HCT116 (cell line): ENCODE measurements at regions not wholly inside any gene's neighbourhood (a gene's known extent, or its start where the extent isn't known, plus 50 kb on each side); places are given as distances from the start of the nearest gene placed in this dataset.

ENCODE experiments used
- ATAC-seq: fragments of 200-7000 bp; cut with Tn5 transposase; 2 replicates; pipeline ENCODE4 v1.9.1; 2020; ENCODE audit warnings: mild to moderate bottlenecking, moderate library complexity
- BruUV-seq: library from RNA; stranded (reverse); fragments of 400-500 nt; replicated peaks from 2 replicates; lab custom pipeline; 2021; lab: Mats Ljungman, UMichigan
- CTCF ChIA-PET: fragments of 300-600 bp; sonication (Branson Sonifier 250); formaldehyde crosslinking; loops from one replicate; lab custom pipeline; 2021; ENCODE audit warnings: antibody characterized with exemption; lab: Charles Lee
- POLR2A ChIA-PET: fragments of 300-600, 350-600 bp; sonication (Branson Sonifier 250); formaldehyde crosslinking; loops from one replicate; lab custom pipeline; 2021; ENCODE audit warnings: antibody characterized with exemption; lab: Charles Lee
- RAD21 ChIA-PET, 2 experiments: fragments of 300-600 bp; sonication (Branson Sonifier 250); formaldehyde crosslinking; loops; one replicate each; lab custom pipeline; 2023; ENCODE audit warnings: low total read pairs in 2 of 2; ENCODE audit not compliant: uncharacterized antibody in 2 of 2, unreplicated experiment in 2 of 2, low non-redundant PET in 1 of 2; lab: Charles Lee
- DNase-seq: peaks from one replicate; pipeline ENCODE4 v3.0.0-alpha.2; 2010; ENCODE audit warnings: low read depth, low spot score
- H2AFZ ChIP-seq: fragments of 200-600 bp; shearing (Covaris generic), sonication (generic); 2 replicates; pipeline ENCODE4 v1.6.1; 2017; ENCODE audit warnings: low read depth, mixed run types, mixed read lengths, antibody characterized with exemption, low read length; ENCODE audit not compliant: poor library complexity, severe bottlenecking
- H3K27ac ChIP-seq: 2 replicates; pipeline ENCODE4 v1.5.1; 2012; ENCODE audit warnings: low read depth, low read length
- H3K27me3 ChIP-seq: fragments of 200-600 bp; sonication (generic); 2 replicates; pipeline ENCODE4 v1.6.1; 2016; ENCODE audit warnings: mixed run types, low read length, mixed read lengths; ENCODE audit not compliant: insufficient read depth
- H3K36me3 ChIP-seq, 2 experiments: fragments of 200-500 bp in 1 of 2; fragments of 200-600 bp in 1 of 2; sonication (Bioruptor generic) in 1 of 2; sonication (generic) in 1 of 2; 2 replicates each; pipeline versions ENCODE4 v1.5.1 to v1.6.1; 2014 to 2016; ENCODE audit warnings: low read length in 2 of 2, inconsistent platforms in 1 of 2, mixed read lengths in 1 of 2, mixed run types in 1 of 2; ENCODE audit not compliant: insufficient read depth in 2 of 2, control insufficient read depth in 1 of 2
- H3K4me1 ChIP-seq, 2 experiments: fragments of 200-600 bp in 1 of 2; sonication (generic) in 1 of 2; 2 replicates each; pipeline versions ENCODE4 v1.5.1 to v1.6.1; 2012 to 2017; ENCODE audit warnings: low read length in 2 of 2, inconsistent platforms in 1 of 2, mild to moderate bottlenecking in 1 of 2, mixed read lengths in 1 of 2, mixed run types in 1 of 2, moderate library complexity in 1 of 2; ENCODE audit not compliant: insufficient read depth in 2 of 2, control insufficient read depth in 1 of 2
- H3K4me2 ChIP-seq: fragments of 200-600 bp; sonication (generic); 2 replicates; pipeline ENCODE4 v1.6.1; 2017; ENCODE audit warnings: mixed run types, low read length, mixed read lengths
- H3K4me3 ChIP-seq, 2 experiments: fragments of 200-600 bp in 1 of 2; sonication (generic) in 1 of 2; replicated peaks in 1 of 2; 2 replicates each; pipeline ENCODE4 v1.5.1; 2011 to 2016; ENCODE audit warnings: low read length in 2 of 2, control low read depth in 1 of 2, low read depth in 1 of 2, mild to moderate bottlenecking in 1 of 2, mixed read lengths in 1 of 2, mixed run types in 1 of 2
- H3K79me2 ChIP-seq: fragments of 200-600 bp; sonication (generic); 2 replicates; pipeline ENCODE4 v1.6.1; 2017; ENCODE audit warnings: mild to moderate bottlenecking, mixed run types, low read length, moderate library complexity, mixed read lengths; ENCODE audit not compliant: insufficient read depth
- H3K9ac ChIP-seq: fragments of 200-600 bp; sonication (generic); 2 replicates; pipeline ENCODE4 v1.6.1; 2016; ENCODE audit warnings: low read length, mixed read lengths
- H3K9me2 ChIP-seq: fragments of 200-600 bp; sonication (generic), shearing (Covaris generic); 2 replicates; pipeline ENCODE4 v1.6.1; 2017; ENCODE audit warnings: mixed run types, mild to moderate bottlenecking, moderate library complexity; ENCODE audit not compliant: insufficient read depth
- H3K9me3 ChIP-seq, 2 experiments: fragments of 200-500 bp in 1 of 2; fragments of 200-600 bp in 1 of 2; sonication (Bioruptor generic) in 1 of 2; sonication (generic) in 1 of 2; 2 replicates each; pipeline ENCODE4 v1.6.1; 2014 to 2017; ENCODE audit warnings: low read length in 2 of 2, mixed read lengths in 2 of 2, inconsistent platforms in 1 of 2, low read depth in 1 of 2, mild to moderate bottlenecking in 1 of 2, mixed run types in 1 of 2, moderate library complexity in 1 of 2; ENCODE audit not compliant: control insufficient read depth in 1 of 2, insufficient read depth in 1 of 2
- H4K20me1 ChIP-seq: fragments of 200-600 bp; sonication (generic), shearing (Covaris generic); 2 replicates; pipeline ENCODE4 v1.6.1; 2017; ENCODE audit warnings: mixed run types, mild to moderate bottlenecking, moderate library complexity; ENCODE audit not compliant: insufficient read depth
- ATF3 ChIP-seq: IDR thresholded peaks from 2 replicates; pipeline ENCODE4 v1.6.1; 2012
- CBX3 ChIP-seq: IDR thresholded peaks from 2 replicates; pipeline ENCODE4 v1.6.1; 2012; ENCODE audit warnings: low read depth
- CEBPB ChIP-seq: IDR thresholded peaks from 2 replicates; pipeline ENCODE4 v1.6.1; 2012; ENCODE audit warnings: low read depth
- CTCF ChIP-seq, 3 experiments: fragments of 200-600 bp in 1 of 3; sonication (generic) in 1 of 3; IDR thresholded peaks in 2 of 3; conservative IDR thresholded peaks in 1 of 3; 2 replicates each; pipeline ENCODE4 v1.5.1; 2012 to 2017; ENCODE audit warnings: low read depth in 2 of 3, low read length in 2 of 3, antibody characterized with exemption in 1 of 3, borderline replicate concordance in 1 of 3, control low read depth in 1 of 3, mild to moderate bottlenecking in 1 of 3, mixed read lengths in 1 of 3, mixed run types in 1 of 3, moderate library complexity in 1 of 3; ENCODE audit not compliant: insufficient read depth in 1 of 3
- EGR1 ChIP-seq: IDR thresholded peaks from 2 replicates; pipeline ENCODE4 v1.6.1; 2012; ENCODE audit warnings: low read depth
- ELF1 ChIP-seq: IDR thresholded peaks from 2 replicates; pipeline ENCODE4 v1.6.1; 2012; ENCODE audit warnings: low read depth, borderline replicate concordance
- EZH2phosphoT487 ChIP-seq: fragments of 200-600 bp; IDR thresholded peaks from 2 replicates; pipeline ENCODE4 v1.6.1; 2018; ENCODE audit warnings: antibody characterized with exemption, borderline replicate concordance
- JUND ChIP-seq: IDR thresholded peaks from 2 replicates; pipeline ENCODE4 v1.6.1; 2012
- POLR2AphosphoS5 ChIP-seq: IDR thresholded peaks from 2 replicates; pipeline ENCODE4 v1.6.1; 2011; ENCODE audit warnings: mild to moderate bottlenecking, low read depth, low read length, moderate library complexity
- RAD21 ChIP-seq: IDR thresholded peaks from 2 replicates; pipeline ENCODE4 v1.6.1; 2012; ENCODE audit warnings: low read depth, mild to moderate bottlenecking
- SIN3A ChIP-seq: IDR thresholded peaks from 2 replicates; pipeline ENCODE4 v1.6.1; 2012; ENCODE audit warnings: low read depth
- SP1 ChIP-seq: IDR thresholded peaks from 2 replicates; pipeline ENCODE4 v1.6.1; 2012; ENCODE audit warnings: low read depth
- SRF ChIP-seq: IDR thresholded peaks from 2 replicates; pipeline ENCODE4 v1.6.1; 2012; ENCODE audit warnings: low read depth
- YY1 ChIP-seq: IDR thresholded peaks from 2 replicates; pipeline ENCODE4 v1.6.1; 2011; ENCODE audit warnings: low read length, low read depth, moderate library complexity, mild to moderate bottlenecking; ENCODE audit not compliant: insufficient replicate concordance; ENCODE audit errors: extremely low read depth
- ZBTB33 ChIP-seq: IDR thresholded peaks from 2 replicates; pipeline ENCODE4 v1.6.1; 2011; ENCODE audit warnings: mild to moderate bottlenecking, low read length, moderate library complexity; ENCODE audit not compliant: insufficient replicate concordance; ENCODE audit errors: extremely low read depth
- ZFX ChIP-seq: fragments of 450-650 bp; IDR thresholded peaks from 2 replicates; pipeline ENCODE4 v1.6.1; 2017
- ZNF274 ChIP-seq: fragments of 200-500 bp; sonication (Bioruptor generic); IDR thresholded peaks from 2 replicates; pipeline ENCODE4 v1.6.1; 2014; ENCODE audit warnings: mild to moderate bottlenecking, low read depth, low read length, inconsistent platforms
- intact Hi-C: fragments of 100-400 bp; cut with micrococcal nuclease; formaldehyde crosslinking; loops from 2 replicates; pipeline ENCODE4 v1.10.0; 2022

DNA sequence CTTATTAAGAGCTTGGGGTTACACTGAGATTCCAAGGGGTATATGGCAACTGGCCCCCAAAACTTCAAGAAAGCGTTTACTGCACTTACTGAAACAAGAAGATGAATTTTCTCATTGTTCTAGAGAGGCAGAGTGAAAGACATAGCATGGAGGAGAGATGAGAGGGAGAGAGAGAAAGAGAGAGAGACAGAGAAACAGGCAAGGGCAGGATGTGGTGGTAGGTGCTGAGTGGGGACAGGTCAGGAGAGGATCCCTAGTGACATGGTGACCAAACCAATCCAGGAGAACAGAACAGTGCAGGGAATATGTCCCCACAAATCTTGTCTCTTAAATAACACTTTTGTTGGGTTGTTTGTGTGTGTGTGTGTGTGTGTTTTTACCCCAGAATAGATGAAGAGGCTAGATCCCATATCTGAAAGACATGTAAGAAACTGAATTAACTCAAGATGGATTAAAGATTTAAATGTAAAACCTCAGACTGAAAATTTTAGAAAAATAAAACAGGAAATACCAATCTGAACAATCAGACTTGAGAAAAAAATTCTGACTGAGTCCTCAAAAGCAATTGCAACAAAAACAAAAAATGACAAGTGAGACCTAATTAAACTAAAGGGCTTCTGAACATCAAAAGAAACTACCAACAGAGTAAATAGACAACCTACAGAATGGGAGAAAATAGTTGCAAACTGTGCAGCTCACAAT is 202.2 kb downstream of the QDPR start:
- ATAC-seq (no peak), DNase-seq (no peak)
- RAD21 ChIA-PET = no interaction called here
- Histone ChIP-seq H3K9me2 (no peaks in the 10 kb centered on the region), H3K4me2 (no peak overlapping the region), H3K79me2 (no peaks in the 10 kb centered on the region), H3K9ac (no peak overlapping the region), H3K9me3 (no peaks in the 10 kb centered on the region), H4K20me1 (no peaks in the 10 kb centered on the region), H3K36me3 (no peaks in the 10 kb centered on the region), H3K4me3 (no peak overlapping the region), H3K27ac (no peak overlapping the region), H3K27me3 (0 out of 2 replicates have a peak, but pooled peaks cover 4% of the 10 kb centered on the region), H2AFZ (no peak overlapping the region), H3K4me1 (no peaks in the 10 kb centered on the region)
- intact Hi-C loops = no loop called here
- BruUV-seq = no TSS peak
- TF ChIP-seq CEBPB (no peak), ZBTB33 (no peak), CTCF (IDR thresholded peaks at IDR 0.05 in 2 of 3, conservative IDR thresholded peaks at IDR 0.05 in 1 of 3; ENCODE audit: borderline replicate concordance in 1 of 3, insufficient read depth in 1 of 3, low read depth in 2 of 3, low read length in 2 of 3) (no peak), YY1 (no peak), EGR1 (no peak), POLR2AphosphoS5 (no peak), ZNF274 (no peak), RAD21 (no peak), SP1 (no peak), ZFX (no peak), SIN3A (no peak), ATF3 (no peak), CBX3 (no peak), SRF (no peak), JUND (no peak), ELF1 (no peak), EZH2phosphoT487 (no peak)
- CTCF ChIA-PET = no interaction called here
- POLR2A ChIA-PET = no interaction called here
